Coronary artery (tissue), 2 donors: ENCODE measurements at regions not wholly inside any gene's neighbourhood (a gene's known extent, or its start where the extent isn't known, plus 50 kb on each side); places are given as distances from the start of the nearest gene placed in this dataset.
A peak's percentile ranks its signal among the peaks of the same experiment; 100 is the strongest.

ENCODE experiments used
- DNase-seq: peaks from one replicate; pipeline ENCODE4 v3.0.0-alpha.2; 2017; ENCODE audit warnings: low spot score
- H3K27ac ChIP-seq, 2 donors: fragments of 200-600 bp; sonication (generic); one replicate each; pipeline ENCODE4 v1.5.1; 2016 to 2019
- H3K4me3 ChIP-seq: fragments of 200-600 bp; sonication (generic); 2 replicates; pipeline ENCODE4 v1.5.1; 2016; ENCODE audit warnings: mild to moderate bottlenecking, moderate library complexity
- CTCF ChIP-seq: fragments of 200-600 bp; sonication (generic); IDR thresholded peaks from one replicate; pipeline ENCODE4 v1.5.1; 2019; ENCODE audit warnings: antibody characterized with exemption

DNA sequence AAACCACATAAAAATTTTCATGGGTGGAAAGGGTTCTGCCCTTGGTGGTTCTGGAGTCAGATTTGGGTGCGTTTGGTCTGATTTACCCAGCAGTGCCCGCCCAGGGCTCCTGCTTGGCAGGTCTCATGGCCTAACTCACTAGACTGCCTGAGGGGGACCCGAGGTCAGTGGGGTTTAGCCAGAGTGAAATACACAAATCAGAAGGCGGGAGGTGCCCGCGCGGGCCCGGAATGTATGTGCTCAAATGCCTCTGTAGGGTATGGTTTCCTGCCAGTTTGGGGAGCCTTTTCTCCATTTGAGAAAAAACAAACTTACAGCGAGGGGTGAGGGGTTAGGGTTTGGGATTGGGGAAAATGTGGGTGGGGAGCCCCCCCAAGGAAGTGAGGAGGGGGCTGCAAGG, 70.9 kb upstream of the POLG start:
- H3K27ac ChIP-seq, result no peak overlapping the region
- no peak for TF ChIP-seq CTCF
- no peak for DNase-seq
- no peak overlapping the region for H3K4me3 ChIP-seq

- DNase-seq, result no peak
- Histone ChIP-seq H3K27ac (no peak overlapping the region), H3K4me3 (no peak overlapping the region)
- no peak for TF ChIP-seq CTCF
Observed at GRCh38 chr15:89404023-89404422, 69.4 kb upstream of the POLG start.

DNA sequence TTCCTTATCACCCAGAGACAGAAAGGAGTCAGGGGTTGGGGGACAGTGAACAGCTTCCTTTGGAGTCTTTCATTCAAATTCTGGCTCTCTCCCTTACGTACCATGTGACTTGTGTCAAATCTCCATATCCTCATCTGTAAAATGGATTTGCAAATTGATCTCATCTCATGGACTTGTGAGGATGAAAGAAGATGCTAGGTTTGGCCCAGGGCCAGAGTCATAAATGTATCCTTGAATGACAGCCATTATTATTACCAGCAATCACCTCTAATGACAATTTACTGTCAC, 67.8 kb upstream of the POLG start:
- DNase-seq, result no peak

GRCh38 chr15:89401631-89402517, 67.2 kb upstream of the POLG start:
- H3K27ac ChIP-seq, result no peak overlapping the region
- no peak for TF ChIP-seq CTCF
- no peak for DNase-seq
- no peak overlapping the region for H3K4me3 ChIP-seq

More for the DNA sequence above, 67.8 kb upstream of the POLG start:
- no peak overlapping the region for H3K4me3 ChIP-seq
- no peak overlapping the region for H3K27ac ChIP-seq
- TF ChIP-seq CTCF, result no peak

DNA sequence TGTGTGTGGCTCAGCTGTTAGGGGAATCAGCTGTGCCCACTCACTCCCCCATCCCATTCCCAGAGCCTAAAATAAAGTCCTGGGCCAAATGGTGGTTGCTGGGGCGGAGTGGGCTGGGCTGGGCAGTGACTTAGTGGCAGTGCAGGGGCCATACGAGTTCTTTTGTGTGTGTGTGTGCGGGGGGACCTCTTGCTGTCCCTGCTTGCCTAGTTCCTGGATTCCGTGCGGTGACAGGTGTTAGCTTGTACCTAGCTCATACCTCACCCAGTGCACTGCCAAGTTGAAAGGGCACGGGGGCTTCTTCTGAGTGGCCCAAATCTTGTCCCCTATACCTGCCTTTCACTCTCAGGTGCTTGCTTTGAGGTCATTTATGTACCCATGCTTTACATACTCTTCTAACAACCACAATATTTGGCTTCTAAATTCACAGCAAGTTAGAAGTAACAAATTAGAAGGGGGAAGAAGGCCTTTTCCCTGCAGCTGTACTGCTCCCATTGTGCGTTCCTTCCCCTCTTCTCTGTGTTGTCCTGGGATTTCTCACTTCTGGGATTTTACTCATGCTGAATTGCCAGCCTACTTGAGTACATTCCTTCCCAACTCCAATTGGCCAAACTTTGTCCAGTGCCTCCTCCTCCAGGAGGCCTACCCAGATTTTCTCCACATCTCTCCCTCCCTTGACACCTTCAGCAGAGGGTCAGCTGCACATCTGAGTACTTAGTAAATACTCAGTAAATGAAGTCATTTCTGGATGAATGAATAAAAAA, 66.3 kb upstream of the POLG start:
- TF ChIP-seq CTCF, result no peak
- Histone ChIP-seq H3K4me3 (no peak overlapping the region), H3K27ac (no peak overlapping the region)
- DNase-seq, result no peak

- TF ChIP-seq CTCF, result no peak
- Histone ChIP-seq H3K4me3 (peak overlapping the region; percentile 68), H3K27ac (no peak overlapping the region)
- DNase-seq, result no peak
Observed at GRCh38 chr15:89400116-89400781, 65.6 kb upstream of the POLG start.
